HK-2 (cell line): ENCODE measurements at regions not wholly inside any gene's neighbourhood (a gene's known extent, or its start where the extent isn't known, plus 50 kb on each side); places are given as distances from the start of the nearest gene placed in this dataset.

ENCODE experiments used
- DNase-seq: peaks from one replicate; pipeline ENCODE4 v3.0.0-alpha.2; 2018; ENCODE audit not compliant: unreplicated experiment

- no peak for DNase-seq
These were observed 306.9 kb upstream of the C9orf72 start for GRCh38 chr9:27880156-27880555.

DNA sequence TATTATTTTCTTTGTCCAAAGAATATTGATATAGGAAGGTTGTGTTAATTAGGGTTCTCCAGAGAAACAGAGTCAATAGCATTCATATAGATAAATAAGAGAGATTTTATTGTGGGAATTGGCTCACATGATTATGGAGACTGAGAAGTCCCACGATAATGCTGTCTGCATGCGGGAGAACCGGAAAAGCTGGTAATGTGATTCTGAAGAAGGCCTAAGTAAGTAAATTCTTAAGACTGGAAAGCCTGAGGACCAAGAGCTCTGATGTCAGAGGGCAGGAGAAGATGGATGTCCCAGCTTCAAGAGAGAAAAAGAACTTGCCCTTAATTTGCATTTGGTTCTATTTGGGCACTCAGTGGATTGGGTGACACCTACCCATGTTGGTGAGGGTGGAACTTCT lies 307.4 kb upstream of the C9orf72 start:
- DNase-seq = no peak

DNA sequence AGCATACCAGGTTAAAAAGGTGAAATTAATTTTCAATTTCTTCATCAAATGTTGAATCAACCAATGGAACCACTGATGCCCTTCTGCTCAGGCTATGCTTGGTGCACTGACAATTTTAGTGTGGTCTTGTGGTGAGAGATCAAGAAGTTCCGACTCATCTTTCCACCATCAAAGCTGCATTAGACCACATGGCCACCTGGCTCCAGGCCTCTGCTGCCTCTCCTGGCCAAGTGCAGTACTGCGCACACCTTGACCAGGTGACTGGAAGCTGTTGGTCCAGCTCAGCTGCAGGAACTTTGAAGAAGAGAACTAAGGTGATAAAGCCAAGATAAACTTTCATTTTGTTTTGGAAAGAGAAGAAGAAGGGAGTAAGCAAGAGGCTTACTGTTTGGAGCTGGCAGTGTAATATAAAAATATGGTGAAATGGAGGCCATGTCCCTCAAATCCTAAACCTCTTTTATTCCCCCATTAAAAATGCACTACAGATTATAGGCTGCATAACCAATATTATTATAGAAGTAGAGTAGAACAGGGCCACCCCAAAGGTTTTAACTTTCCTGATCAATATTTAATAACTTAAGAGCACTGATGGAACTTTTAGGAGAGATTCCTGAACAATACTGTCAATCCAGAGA lies 315.5 kb upstream of the C9orf72 start:
- DNase-seq = peak; percentile 38

DNA sequence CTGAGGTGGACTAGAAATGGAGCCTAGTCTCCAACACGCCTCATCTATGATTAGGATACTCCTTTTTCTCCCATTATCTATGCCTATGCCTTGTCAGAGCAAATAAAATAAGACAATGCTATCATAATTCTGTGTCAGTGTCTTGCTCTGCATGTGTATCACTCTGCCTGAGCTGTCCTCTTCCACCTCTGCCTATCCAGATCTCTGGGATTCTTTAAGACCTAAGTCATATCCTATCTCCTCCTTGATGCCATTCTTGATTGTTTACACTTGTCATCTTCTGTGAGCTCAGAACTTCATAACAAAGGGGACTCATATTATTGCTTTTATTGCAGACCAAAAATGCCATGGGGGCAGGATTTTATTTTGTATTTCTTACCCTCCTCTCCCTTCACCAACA lies 351.2 kb upstream of the C9orf72 start:
- no peak for DNase-seq

- no peak for DNase-seq
These were observed 352.5 kb upstream of the C9orf72 start for GRCh38 chr9:27925815-27926214.

DNA sequence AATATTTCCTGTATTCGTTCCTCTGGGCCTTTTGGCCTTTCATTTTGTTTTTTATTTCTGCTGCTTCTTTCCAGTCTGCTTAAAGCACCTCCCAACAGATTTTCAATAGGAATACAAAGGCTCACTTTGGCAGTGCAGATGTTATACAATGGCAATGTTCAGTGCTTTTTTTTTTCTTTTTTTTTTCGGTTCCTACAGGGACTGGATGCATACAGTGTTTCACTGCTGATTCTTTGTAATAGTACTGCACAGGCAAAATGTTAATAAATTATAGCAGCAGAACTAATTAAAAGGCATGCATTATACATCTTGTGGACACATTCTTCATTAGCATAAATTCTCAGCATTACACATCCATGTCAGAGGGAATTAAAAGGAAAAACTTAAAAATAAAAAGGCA lies 356.6 kb upstream of the C9orf72 start:
- no peak for DNase-seq

DNA sequence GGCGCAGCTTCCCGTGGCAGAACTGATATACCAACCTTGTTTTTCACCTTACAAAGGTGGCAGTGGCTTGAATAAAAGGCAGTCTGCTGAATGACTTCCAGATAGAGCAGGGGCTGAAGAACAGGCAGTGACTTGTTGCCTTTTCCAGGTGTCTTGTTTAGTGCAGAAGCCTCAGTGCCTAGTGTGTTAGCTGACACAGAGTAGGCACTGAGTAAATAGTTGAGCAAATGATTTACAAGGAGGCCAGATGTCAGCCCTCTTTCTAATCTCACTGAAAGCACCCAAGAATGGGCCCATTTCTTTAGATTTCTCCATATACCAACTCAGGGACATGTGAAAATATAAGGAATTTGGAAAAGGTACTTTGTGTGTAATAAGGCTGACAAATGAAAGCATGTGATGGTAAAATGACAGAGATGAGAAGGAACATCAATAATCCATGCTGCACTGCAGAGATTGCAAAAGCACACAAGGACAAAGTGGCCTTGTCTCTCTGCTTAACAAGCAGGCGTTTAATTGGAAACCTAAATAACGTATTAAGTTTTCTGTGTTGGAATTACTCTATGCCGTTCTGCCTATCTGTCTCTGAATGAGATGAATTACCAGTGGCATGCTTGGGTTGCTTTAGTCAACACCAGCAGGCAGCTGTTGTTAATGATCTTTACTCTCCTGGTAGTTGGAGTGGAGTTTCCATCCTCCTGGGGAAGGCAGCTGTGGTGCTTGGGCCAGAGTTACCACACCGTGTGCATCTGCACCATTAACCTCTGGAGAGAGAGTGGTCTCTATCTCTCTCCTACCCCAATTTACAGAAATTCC lies 360.1 kb upstream of the C9orf72 start:
- no peak for DNase-seq

GRCh38 chr9:27934471-27934870 lies 361.2 kb upstream of the C9orf72 start:
- no peak for DNase-seq

DNA sequence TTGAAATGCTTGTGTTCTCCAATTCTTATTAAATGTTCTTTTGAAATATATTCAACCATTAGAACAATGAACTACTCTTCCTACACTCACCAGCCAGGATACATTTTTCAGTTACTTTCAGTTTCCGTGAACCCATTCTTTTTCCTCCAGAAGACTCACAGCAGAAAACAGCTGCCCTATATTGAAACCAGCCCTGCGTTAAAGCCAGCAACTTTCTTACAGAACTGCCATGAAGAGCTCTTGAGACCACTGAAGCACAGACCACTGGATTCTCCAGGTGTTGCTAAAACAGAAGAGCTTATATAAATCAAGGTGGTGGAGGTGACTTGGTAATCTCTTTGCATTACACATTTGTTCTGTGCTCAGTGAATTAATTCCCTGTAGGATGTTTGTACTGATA lies 365.9 kb upstream of the C9orf72 start:
- DNase-seq = no peak

GRCh38 chr9:27940535-27940934 lies 367.3 kb upstream of the C9orf72 start:
- no peak for DNase-seq

DNA sequence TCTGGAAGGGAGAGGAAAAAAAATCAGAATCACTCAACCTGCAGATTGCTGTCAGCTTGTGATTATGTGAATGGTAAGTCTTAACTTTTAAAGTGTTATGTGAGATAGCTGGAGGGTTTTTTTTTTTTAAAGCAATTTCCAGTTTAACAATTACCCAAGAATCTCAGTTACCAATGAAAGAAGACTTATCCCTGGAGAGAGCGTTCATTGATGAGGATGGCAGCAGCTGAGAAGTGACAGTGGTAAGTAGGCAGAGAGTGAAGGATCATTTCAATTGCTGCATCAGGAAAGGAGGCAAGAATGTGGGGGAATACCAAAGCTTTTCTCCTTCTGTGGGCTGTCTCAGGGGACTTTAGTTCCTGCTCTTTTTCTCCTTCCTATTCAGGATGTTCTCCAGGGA lies 370.2 kb upstream of the C9orf72 start:
- DNase-seq = no peak

GRCh38 chr9:27945386-27945785 lies 372.1 kb upstream of the C9orf72 start:
- DNase-seq = peak; percentile 0

- DNase-seq = no peak
These were observed 377.1 kb upstream of the C9orf72 start for GRCh38 chr9:27950382-27950781.

- DNase-seq = no peak
These were observed 381.6 kb upstream of the C9orf72 start for GRCh38 chr9:27954858-27955257.

- DNase-seq = no peak
These were observed 390.6 kb upstream of the C9orf72 start for GRCh38 chr9:27963836-27964235.

DNA sequence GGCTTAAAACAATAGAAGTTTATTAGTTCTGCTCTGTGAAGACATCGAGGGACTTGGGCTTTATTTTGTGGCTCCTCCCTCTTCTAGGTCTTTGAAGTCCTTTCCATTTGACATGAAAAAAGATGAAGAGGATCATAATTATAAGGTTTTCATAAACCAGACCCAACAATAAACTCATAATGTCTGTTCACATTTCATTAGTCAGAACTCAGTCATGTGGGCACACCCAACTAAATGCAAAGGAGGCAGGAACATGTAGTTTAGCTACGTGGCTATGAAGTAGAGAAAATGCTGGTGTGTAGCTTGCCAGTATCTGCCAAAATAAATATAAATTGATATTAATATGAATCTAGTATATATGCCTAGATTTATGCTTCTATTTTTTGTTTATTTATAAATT lies 393.9 kb upstream of the C9orf72 start:
- DNase-seq = no peak

DNA sequence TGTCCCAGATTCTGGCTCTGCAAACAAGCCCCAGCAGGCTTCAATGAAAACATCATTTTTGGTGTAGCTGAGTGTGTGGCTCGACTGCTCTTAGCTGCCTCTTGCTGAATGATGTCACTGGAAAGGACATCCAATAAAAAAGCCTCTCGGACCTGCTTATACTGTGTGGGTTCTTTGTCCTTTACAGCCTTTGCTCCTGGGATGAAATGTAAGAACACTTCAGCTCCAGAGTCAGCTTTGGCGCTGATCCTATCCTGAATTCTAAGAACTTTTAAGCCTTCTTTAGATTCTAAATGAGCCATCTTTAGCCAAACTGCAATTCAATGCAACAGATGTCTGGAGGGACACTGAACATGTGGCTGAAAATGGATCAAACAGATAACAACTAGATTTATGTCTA lies 404.6 kb upstream of the C9orf72 start:
- DNase-seq = no peak

DNA sequence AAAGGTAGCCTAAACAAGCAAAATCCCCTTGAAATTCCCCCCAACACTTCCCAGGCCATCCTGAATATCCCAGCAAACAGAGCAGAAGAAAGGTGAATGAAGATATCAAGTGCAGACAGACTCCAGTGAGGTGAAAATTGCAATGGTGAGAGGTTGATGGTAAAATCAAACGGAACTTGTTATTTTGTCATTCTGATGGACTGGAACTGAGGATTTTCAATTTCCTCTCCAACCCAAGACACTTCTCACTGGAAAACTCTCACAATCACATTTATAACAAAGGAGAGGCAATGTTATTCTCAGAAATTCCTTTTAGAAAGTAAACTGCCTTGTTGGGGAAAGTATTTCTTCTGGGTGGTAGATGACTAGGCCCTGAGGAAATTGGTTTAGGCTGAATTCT lies 412.4 kb upstream of the C9orf72 start:
- no peak for DNase-seq

DNA sequence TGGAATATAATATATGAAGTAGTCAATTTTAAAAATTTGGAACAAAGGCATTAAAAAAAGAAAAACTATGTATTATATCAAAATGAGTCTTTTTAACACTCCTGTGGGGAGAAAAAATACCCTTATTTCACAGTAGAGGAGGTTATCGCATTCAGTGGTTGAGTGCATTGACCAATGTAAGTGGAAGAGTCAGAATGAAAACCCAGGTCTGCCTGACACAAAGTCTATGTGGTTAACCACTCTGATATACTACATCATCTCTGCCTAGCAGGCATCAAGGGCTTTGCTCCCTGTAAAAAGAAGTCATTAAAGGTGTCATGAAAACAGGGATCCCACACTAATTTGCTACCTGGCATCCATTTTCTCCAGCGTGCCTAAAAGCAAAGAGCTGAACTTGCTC lies 417.2 kb upstream of the C9orf72 start:
- DNase-seq = no peak

GRCh38 chr9:27991221-27991620 lies 417.9 kb upstream of the C9orf72 start:
- DNase-seq = no peak

- no peak for DNase-seq
These were observed 427.8 kb upstream of the C9orf72 start for GRCh38 chr9:28001096-28001495.

- DNase-seq = peak; percentile 2
These were observed 431.6 kb upstream of the C9orf72 start for GRCh38 chr9:28004900-28005299.

GRCh38 chr9:28005779-28006178 lies 432.5 kb upstream of the C9orf72 start:
- DNase-seq = no peak
